ENCODE measurements at regions not wholly inside any gene's neighbourhood (a gene's known extent, or its start where the extent isn't known, plus 50 kb on each side); places are given as distances from the start of the nearest gene placed in this dataset.

- Histone ChIP-seq H3K4me2 (ENCODE audit: control insufficient read depth, extremely low read depth, insufficient read depth, low read depth, low read length) (no peak overlapping the region), H3K9me1 (ENCODE audit: control insufficient read depth, extremely low read depth, insufficient read depth, low read length) (no peaks in the 10 kb centered on the region), H3K4me1 (ENCODE audit: control insufficient read depth, extremely low read depth, insufficient read depth, low read length) (no peaks in the 10 kb centered on the region), H3K4me3 (ENCODE audit: control insufficient read depth in 2 of 3, extremely low read depth in 1 of 3, insufficient read depth in 2 of 3, low read depth in 1 of 3, low read length in 3 of 3) (no peak overlapping the region), H3K36me3 (ENCODE audit: control insufficient read depth in 2 of 2, extremely low read depth in 1 of 2, insufficient read depth in 2 of 2, low read length in 2 of 2) (no peaks in the 10 kb centered on the region), H3K27ac (ENCODE audit: control insufficient read depth, insufficient read depth, low read length) (no peak overlapping the region), H2AFZ (ENCODE audit: control insufficient read depth, low read length) (no peak overlapping the region), H3K27me3 (ENCODE audit: control insufficient read depth, extremely low read depth, insufficient read depth, low read length) (no peaks in the 10 kb centered on the region), H4K20me1 (ENCODE audit: control insufficient read depth, extremely low read depth, insufficient read depth, low read length) (no peaks in the 10 kb centered on the region), H3K79me2 (ENCODE audit: control insufficient read depth, insufficient read depth, low read length) (no peaks in the 10 kb centered on the region), H3K9ac (ENCODE audit: control insufficient read depth, extremely low read depth, insufficient read depth, low read length) (no peak overlapping the region), H3K9me3 (ENCODE audit: control insufficient read depth, low read depth, low read length) (peaks cover 3% of the 10 kb centered on the region)
- dilution Hi-C loops (cut with MboI; ENCODE audit: extremely low pct_ligation_motif_present, low sequenced_read_pairs), result no loop called here
- FAIRE-seq (no peak), DNase-seq (ENCODE audit: low read depth, low spot score) (no peak)
- TF ChIP-seq CTCF (optimal IDR thresholded peaks at IDR 0.05 in 1 of 3, IDR thresholded peaks at IDR 0.05 in 1 of 3, conservative IDR thresholded peaks at IDR 0.05 in 1 of 3; ENCODE audit: extremely low read depth in 1 of 3, insufficient read depth in 2 of 3, low read length in 3 of 3) (no peak), EZH2 (IDR thresholded peaks at IDR 0.05; ENCODE audit: low read length) (no peak)
Measured at GRCh38 chr6:88483424-88483823, 317.3 kb upstream of the CNR1 start.

GRCh38 chr6:88482465-88482864 lies 316.3 kb upstream of the CNR1 start:
- Histone ChIP-seq H3K36me3 (ENCODE audit: control insufficient read depth in 2 of 2, extremely low read depth in 1 of 2, insufficient read depth in 2 of 2, low read length in 2 of 2) (no peaks in the 10 kb centered on the region), H3K79me2 (ENCODE audit: control insufficient read depth, insufficient read depth, low read length) (no peaks in the 10 kb centered on the region), H3K4me1 (ENCODE audit: control insufficient read depth, extremely low read depth, insufficient read depth, low read length) (no peaks in the 10 kb centered on the region), H2AFZ (ENCODE audit: control insufficient read depth, low read length) (no peak overlapping the region), H4K20me1 (ENCODE audit: control insufficient read depth, extremely low read depth, insufficient read depth, low read length) (no peaks in the 10 kb centered on the region), H3K9me3 (ENCODE audit: control insufficient read depth, low read depth, low read length) (peaks cover 3% of the 10 kb centered on the region), H3K4me2 (ENCODE audit: control insufficient read depth, extremely low read depth, insufficient read depth, low read depth, low read length) (no peak overlapping the region), H3K9me1 (ENCODE audit: control insufficient read depth, extremely low read depth, insufficient read depth, low read length) (no peaks in the 10 kb centered on the region), H3K9ac (ENCODE audit: control insufficient read depth, extremely low read depth, insufficient read depth, low read length) (no peak overlapping the region), H3K27ac (ENCODE audit: control insufficient read depth, insufficient read depth, low read length) (no peak overlapping the region), H3K27me3 (ENCODE audit: control insufficient read depth, extremely low read depth, insufficient read depth, low read length) (no peaks in the 10 kb centered on the region), H3K4me3 (ENCODE audit: control insufficient read depth in 2 of 3, extremely low read depth in 1 of 3, insufficient read depth in 2 of 3, low read depth in 1 of 3, low read length in 3 of 3) (no peak overlapping the region)
- dilution Hi-C loops (cut with MboI; ENCODE audit: extremely low pct_ligation_motif_present, low sequenced_read_pairs), result no loop called here
- TF ChIP-seq CTCF (optimal IDR thresholded peaks at IDR 0.05 in 1 of 3, IDR thresholded peaks at IDR 0.05 in 1 of 3, conservative IDR thresholded peaks at IDR 0.05 in 1 of 3; ENCODE audit: extremely low read depth in 1 of 3, insufficient read depth in 2 of 3, low read length in 3 of 3) (no peak), EZH2 (IDR thresholded peaks at IDR 0.05; ENCODE audit: low read length) (no peak)
- no peak for DNase-seq (ENCODE audit: low read depth, low spot score)
- no peak for FAIRE-seq
